ENCODE measurements at regions not wholly inside any gene's neighbourhood (a gene's known extent, or its start where the extent isn't known, plus 50 kb on each side); places are given as distances from the start of the nearest gene placed in this dataset.

- TF ChIP-seq CTCF (IDR thresholded peaks at IDR 0.05; ENCODE audit: insufficient read depth, low read depth, low read length) (no peak), EZH2 (IDR thresholded peaks at IDR 0.05; ENCODE audit: insufficient read depth, low read length) (no peak)
Measured at GRCh38 chr9:6153425-6153824, 62.2 kb upstream of the IL33 start.
